ENCODE measurements at regions not wholly inside any gene's neighbourhood (a gene's known extent, or its start where the extent isn't known, plus 50 kb on each side); places are given as distances from the start of the nearest gene placed in this dataset.

- TF ChIP-seq MAX (IDR thresholded peaks at IDR 0.05) (no peak), RNF2 (IDR thresholded peaks at IDR 0.05; ENCODE audit: borderline replicate concordance, low read depth) (no peak), JUN (IDR thresholded peaks at IDR 0.05) (no peak), CEBPB (IDR thresholded peaks at IDR 0.05) (no peak), CTCF (IDR thresholded peaks at IDR 0.05) (no peak), PBX3 (IDR thresholded peaks at IDR 0.05) (no peak)
These were observed 50.8 kb upstream of the ITGA6 start for GRCh38 chr2:172376505-172377125.

Measured in A549 (cell line).